ENCODE measurements at regions not wholly inside any gene's neighbourhood (a gene's known extent, or its start where the extent isn't known, plus 50 kb on each side); places are given as distances from the start of the nearest gene placed in this dataset.
"Not testable (repeated sequence)": the region's sequence is repeated elsewhere in the genome, so short reads cannot be mapped to it uniquely, and the experiment has no call there.

- no peak for DNase-seq (ENCODE audit: low read depth)
Observed at GRCh38 chr16:85441189-85441889, 171.8 kb upstream of the GSE1 start.

GRCh38 chr16:85441890-85442670 lies 171.0 kb upstream of the GSE1 start:
- no peak for DNase-seq (ENCODE audit: low read depth)

- no peak for DNase-seq (ENCODE audit: low read depth)
Observed at GRCh38 chr16:85443116-85443515, 170.0 kb upstream of the GSE1 start.

GRCh38 chr16:85443531-85443930 lies 169.6 kb upstream of the GSE1 start:
- DNase-seq (ENCODE audit: low read depth), result no peak

- DNase-seq (ENCODE audit: low read depth), result no peak
Observed at GRCh38 chr16:85445064-85445778, 167.9 kb upstream of the GSE1 start.

- no peak for DNase-seq (ENCODE audit: low read depth)
Observed at GRCh38 chr16:85445779-85446222, 167.3 kb upstream of the GSE1 start.

GRCh38 chr16:85446951-85447692 lies 166.0 kb upstream of the GSE1 start:
- no peak for DNase-seq (ENCODE audit: low read depth)

- no peak for DNase-seq (ENCODE audit: low read depth)
Observed at GRCh38 chr16:85447693-85448313, 165.3 kb upstream of the GSE1 start.

GRCh38 chr16:85448557-85449190 lies 164.4 kb upstream of the GSE1 start:
- no peak for DNase-seq (ENCODE audit: low read depth)

- no peak for DNase-seq (ENCODE audit: low read depth)
Observed at GRCh38 chr16:85449191-85449884, 163.8 kb upstream of the GSE1 start.

- DNase-seq (ENCODE audit: low read depth), result no peak
Observed at GRCh38 chr16:85449885-85450245, 163.3 kb upstream of the GSE1 start.

GRCh38 chr16:85451142-85451541 lies 162.0 kb upstream of the GSE1 start:
- DNase-seq (ENCODE audit: low read depth), result not testable (repeated sequence)

- DNase-seq (ENCODE audit: low read depth), result no peak
Observed at GRCh38 chr16:85451641-85452363, 161.3 kb upstream of the GSE1 start.

- DNase-seq (ENCODE audit: low read depth), result no peak
Observed at GRCh38 chr16:85452364-85453193, 160.5 kb upstream of the GSE1 start.

GRCh38 chr16:85453194-85453678 lies 159.9 kb upstream of the GSE1 start:
- DNase-seq (ENCODE audit: low read depth), result no peak

- DNase-seq (ENCODE audit: low read depth), result no peak
Observed at GRCh38 chr16:85453703-85454102, 159.4 kb upstream of the GSE1 start.

- DNase-seq (ENCODE audit: low read depth), result no peak
Observed at GRCh38 chr16:85454171-85454872, 158.8 kb upstream of the GSE1 start.

- no peak for DNase-seq (ENCODE audit: low read depth)
Observed at GRCh38 chr16:85455534-85455933, 157.6 kb upstream of the GSE1 start.
